Thoracic aorta (tissue), 2 donors: ENCODE measurements at regions not wholly inside any gene's neighbourhood (a gene's known extent, or its start where the extent isn't known, plus 50 kb on each side); places are given as distances from the start of the nearest gene placed in this dataset.

Source experiments
- ATAC-seq: fragments of 150-250 bp; one replicate; pipeline ENCODE4 v1.8.0; 2017; ENCODE audit warnings: low read depth; ENCODE audit not compliant: insufficient number of reproducible peaks, low FRiP score
- DNase-seq: peaks from one replicate; pipeline ENCODE4 v3.0.0-alpha.2; 2020; ENCODE audit warnings: low spot score
- H3K27ac ChIP-seq, 2 donors: fragments of 200-600 bp; sonication (generic); 1 replicate in 1 of 2; 2 replicates in 1 of 2; pipeline ENCODE4 v1.5.1; 2016; ENCODE audit warnings: mild to moderate bottlenecking in 2 of 2, moderate library complexity in 2 of 2
- H3K27me3 ChIP-seq: fragments of 200-600 bp; sonication (generic); replicated peaks from 2 replicates; pipeline ENCODE4 v1.6.0; 2016; ENCODE audit warnings: mild to moderate bottlenecking; ENCODE audit not compliant: insufficient read depth
- H3K36me3 ChIP-seq: fragments of 200-600 bp; sonication (generic); one replicate; pipeline ENCODE4 v1.5.1; 2016
- H3K4me1 ChIP-seq, 2 donors: fragments of 200-600 bp; sonication (generic); 1 replicate in 1 of 2; 2 replicates in 1 of 2; pipeline versions ENCODE4 v1.5.1 to v1.6.0; 2016; ENCODE audit warnings: low read depth in 2 of 2, mild to moderate bottlenecking in 1 of 2; ENCODE audit not compliant: control insufficient read depth in 1 of 2
- H3K4me3 ChIP-seq: fragments of 200-600 bp; sonication (generic); 2 replicates; pipeline ENCODE4 v1.5.1; 2016; ENCODE audit warnings: mild to moderate bottlenecking
- H3K9me3 ChIP-seq: fragments of 200-600 bp; sonication (generic); 2 replicates; pipeline ENCODE4 v1.5.1; 2016
- TF ChIP-seq, protein P1 (sequence below): fragments of 200-600 bp; sonication (generic); IDR thresholded peaks from one replicate; pipeline ENCODE4 v1.5.1; 2019; ENCODE audit warnings: antibody characterized with exemption

DNA sequence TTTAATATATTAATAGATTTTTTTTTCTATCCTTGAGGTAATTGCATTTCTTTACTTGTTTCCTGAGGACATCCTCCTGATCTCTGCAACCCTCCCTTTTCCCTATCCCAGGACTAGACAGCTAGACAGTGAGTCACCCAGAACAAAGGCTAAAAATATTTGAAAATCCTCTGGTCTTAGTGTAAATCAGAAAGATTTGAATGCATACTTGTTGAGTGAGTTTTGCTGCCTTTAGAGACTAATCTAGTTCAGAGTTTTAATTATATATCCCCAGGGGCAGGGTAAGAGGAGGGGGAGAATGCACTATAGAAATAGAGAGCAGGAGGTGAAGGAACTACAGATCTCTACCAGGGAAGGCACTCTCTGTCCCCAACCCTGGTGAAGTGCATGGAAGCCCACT is 202.3 kb upstream of the TCF4 start:
- Histone ChIP-seq H3K36me3 (no peaks in the 10 kb centered on the region), H3K4me3 (no peak overlapping the region), H3K27me3 (no peaks in the 10 kb centered on the region), H3K4me1 (no peaks in the 10 kb centered on the region), H3K9me3 (no peaks in the 10 kb centered on the region), H3K27ac (no peak overlapping the region)
- no peak for ATAC-seq
- DNase-seq: no peak
- TF ChIP-seq, protein P1, sequence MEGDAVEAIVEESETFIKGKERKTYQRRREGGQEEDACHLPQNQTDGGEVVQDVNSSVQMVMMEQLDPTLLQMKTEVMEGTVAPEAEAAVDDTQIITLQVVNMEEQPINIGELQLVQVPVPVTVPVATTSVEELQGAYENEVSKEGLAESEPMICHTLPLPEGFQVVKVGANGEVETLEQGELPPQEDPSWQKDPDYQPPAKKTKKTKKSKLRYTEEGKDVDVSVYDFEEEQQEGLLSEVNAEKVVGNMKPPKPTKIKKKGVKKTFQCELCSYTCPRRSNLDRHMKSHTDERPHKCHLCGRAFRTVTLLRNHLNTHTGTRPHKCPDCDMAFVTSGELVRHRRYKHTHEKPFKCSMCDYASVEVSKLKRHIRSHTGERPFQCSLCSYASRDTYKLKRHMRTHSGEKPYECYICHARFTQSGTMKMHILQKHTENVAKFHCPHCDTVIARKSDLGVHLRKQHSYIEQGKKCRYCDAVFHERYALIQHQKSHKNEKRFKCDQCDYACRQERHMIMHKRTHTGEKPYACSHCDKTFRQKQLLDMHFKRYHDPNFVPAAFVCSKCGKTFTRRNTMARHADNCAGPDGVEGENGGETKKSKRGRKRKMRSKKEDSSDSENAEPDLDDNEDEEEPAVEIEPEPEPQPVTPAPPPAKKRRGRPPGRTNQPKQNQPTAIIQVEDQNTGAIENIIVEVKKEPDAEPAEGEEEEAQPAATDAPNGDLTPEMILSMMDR: no peak

DNA sequence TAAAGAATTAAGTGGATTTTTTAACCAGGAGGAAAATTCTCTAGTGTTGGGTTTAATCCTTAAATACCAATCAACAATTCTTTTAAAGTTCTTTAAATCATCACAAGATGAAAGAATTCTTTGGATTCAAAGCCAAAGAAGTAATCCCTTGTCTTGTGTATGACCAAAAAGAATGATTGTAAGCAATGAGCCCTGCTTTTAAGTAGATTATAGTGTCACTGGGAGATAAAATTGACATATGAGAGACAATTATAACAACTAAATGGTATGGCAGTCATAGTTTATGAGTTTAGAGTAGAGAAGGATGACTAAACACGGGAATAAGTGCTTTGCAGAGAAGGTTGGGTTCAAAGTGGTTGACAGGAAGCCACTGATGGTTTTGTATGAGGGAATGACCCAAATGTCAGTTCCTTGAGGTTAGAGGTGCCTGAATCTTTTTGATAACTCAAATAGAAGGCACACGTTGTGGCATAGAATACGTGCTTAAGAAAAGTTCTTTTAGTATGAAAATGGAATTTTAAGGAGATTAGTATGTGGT is 199.6 kb upstream of the TCF4 start:
- H3K9me3 ChIP-seq: no peaks in the 10 kb centered on the region
- TF ChIP-seq, protein P1: no peak
- H3K4me1 ChIP-seq: no peaks in the 10 kb centered on the region
- no peaks in the 10 kb centered on the region for H3K27me3 ChIP-seq
- ATAC-seq (no peak), DNase-seq (no peak)
- H3K36me3 ChIP-seq: no peaks in the 10 kb centered on the region
- no peak overlapping the region for H3K4me3 ChIP-seq
- H3K27ac ChIP-seq: no peak overlapping the region

DNA sequence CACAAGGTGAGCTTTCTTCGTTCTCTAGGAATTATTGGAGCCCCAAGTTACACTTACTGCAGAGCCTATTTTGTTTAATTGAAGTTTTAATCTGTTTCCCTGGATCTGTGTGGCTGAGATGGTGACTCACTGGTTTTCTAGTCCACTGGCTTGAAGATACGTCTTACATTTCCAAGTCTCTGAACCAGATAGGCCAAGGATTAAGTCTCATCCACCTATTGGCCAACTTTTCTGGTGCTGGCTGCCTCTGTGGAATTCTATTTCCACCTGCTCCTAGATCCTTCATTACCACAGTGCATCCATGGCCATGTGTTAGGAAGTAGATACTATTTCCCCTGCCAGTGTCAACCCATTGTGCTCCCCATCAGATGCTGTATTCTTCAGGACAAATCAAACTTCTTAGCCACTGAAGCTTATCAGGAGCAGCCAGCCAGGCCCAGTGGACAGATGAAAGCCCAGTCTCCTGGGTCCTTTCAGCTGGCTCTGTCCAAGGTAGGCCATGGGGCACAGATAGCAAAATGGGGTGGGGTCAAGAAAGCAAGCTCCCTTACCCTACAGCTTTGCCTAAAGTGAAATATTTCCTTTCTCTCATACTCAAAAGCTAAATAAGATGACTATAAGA is 198.8 kb upstream of the TCF4 start:
- TF ChIP-seq, protein P1: no peak

DNA sequence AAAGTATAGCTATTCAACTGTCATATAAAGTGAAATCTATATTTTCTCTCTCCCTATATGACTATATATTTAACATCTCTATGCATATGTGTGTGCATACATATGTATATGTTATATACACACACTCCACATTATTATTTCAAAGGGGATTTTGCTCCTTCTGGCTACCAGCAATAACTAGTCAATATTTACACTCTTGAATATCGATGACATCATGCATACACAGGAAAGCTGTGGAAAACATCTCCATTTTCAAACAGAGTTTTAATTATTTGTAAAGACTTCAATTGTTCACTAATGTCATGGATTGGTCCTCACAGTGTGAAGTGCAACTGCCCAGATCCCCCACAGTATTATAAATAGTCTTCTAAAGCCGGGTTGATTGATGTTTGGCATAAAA is 195.9 kb upstream of the TCF4 start:
- H3K36me3 ChIP-seq: no peaks in the 10 kb centered on the region
- H3K27ac ChIP-seq: no peak overlapping the region
- ATAC-seq (no peak), DNase-seq (no peak)
- H3K4me3 ChIP-seq: no peak overlapping the region
- H3K9me3 ChIP-seq: no peaks in the 10 kb centered on the region
- peaks cover 0 to 5% of the 10 kb centered on the region in 2 donors for H3K4me1 ChIP-seq
- TF ChIP-seq, protein P1: no peak
- no peaks in the 10 kb centered on the region for H3K27me3 ChIP-seq

More for the DNA sequence above, 198.8 kb upstream of the TCF4 start:
- no peak overlapping the region for H3K4me3 ChIP-seq
- ATAC-seq (no peak), DNase-seq (no peak)
- no peaks in the 10 kb centered on the region for H3K27me3 ChIP-seq
- H3K4me1 ChIP-seq: no peaks in the 10 kb centered on the region
- H3K27ac ChIP-seq: no peak overlapping the region
- H3K36me3 ChIP-seq: no peaks in the 10 kb centered on the region
- no peaks in the 10 kb centered on the region for H3K9me3 ChIP-seq

DNA sequence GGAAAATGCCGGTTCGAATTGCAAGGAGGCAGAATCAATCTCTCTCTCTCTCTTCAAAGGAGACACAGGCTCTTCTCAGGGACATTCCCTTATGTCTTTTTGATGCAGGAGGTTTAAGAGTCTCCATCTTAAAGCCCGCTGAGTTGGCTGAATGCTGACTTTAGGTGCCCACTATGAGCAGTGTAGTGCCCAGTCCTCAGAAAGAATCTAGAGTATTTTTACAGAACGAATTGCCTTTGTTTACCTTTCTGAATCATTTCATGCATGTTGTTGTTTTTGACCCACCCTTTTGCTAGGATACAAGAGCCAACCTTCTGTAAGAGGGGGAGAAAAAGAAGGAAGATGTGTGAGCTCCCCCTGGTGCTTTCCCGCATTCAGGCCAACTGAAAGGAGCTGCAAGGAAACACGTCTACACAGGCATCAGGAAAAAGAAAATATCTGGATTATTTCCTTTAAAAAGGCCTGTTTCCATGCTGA is 193.5 kb upstream of the TCF4 start:
- Histone ChIP-seq H3K36me3 (no peaks in the 10 kb centered on the region), H3K27ac (no peak overlapping the region), H3K9me3 (no peaks in the 10 kb centered on the region), H3K27me3 (no peaks in the 10 kb centered on the region), H3K4me3 (no peak overlapping the region), H3K4me1 (peaks cover 0 to 5% of the 10 kb centered on the region in 2 donors)
- DNase-seq (no peak), ATAC-seq (no peak)
- TF ChIP-seq, protein P1: peak; percentile 39
